GM23248 (cell line): ENCODE measurements at regions not wholly inside any gene's neighbourhood (a gene's known extent, or its start where the extent isn't known, plus 50 kb on each side); places are given as distances from the start of the nearest gene placed in this dataset.

Experiments used
- EZH2 ChIP-seq: fragments of 200-600 bp; sonication (generic); IDR thresholded peaks from 2 replicates; pipeline ENCODE4 v1.6.1; 2018; ENCODE audit warnings: antibody characterized with exemption, mild to moderate bottlenecking; ENCODE audit not compliant: insufficient read depth, poor library complexity, severe bottlenecking
- EZH2phosphoT487 ChIP-seq: fragments of 200-600 bp; sonication (generic); IDR thresholded peaks from 2 replicates; pipeline ENCODE4 v1.6.1; 2018; ENCODE audit warnings: antibody characterized with exemption, moderate library complexity, mild to moderate bottlenecking, low read depth; ENCODE audit not compliant: insufficient read depth

- TF ChIP-seq EZH2phosphoT487 (no peak), EZH2 (no peak)
Measured at GRCh38 chr13:111491021-111491420, 170.6 kb downstream of the TEX29 start.
